ENCODE measurements at regions not wholly inside any gene's neighbourhood (a gene's known extent, or its start where the extent isn't known, plus 50 kb on each side); places are given as distances from the start of the nearest gene placed in this dataset.

DNA sequence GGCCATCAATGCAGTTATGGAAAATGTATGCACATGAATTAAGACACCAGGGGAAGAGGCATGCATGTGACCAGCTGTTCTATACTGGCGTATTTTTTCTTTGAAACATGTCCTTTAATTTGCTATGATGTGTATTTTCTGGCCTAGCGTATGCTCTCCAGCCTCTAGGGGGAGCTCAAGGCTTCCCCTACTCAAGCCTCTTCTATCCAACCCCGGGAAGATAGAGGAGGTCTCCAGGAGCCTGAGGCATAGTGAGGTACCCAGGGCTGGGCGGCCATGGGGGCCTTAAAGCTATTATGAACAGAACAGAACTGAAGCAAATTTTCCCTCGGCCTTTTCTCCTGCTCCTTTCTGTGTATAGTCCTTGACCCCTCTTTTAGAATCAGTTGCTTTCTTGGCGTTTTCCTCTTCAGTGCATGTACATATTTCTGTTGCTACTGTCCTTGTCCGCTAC, 528.9 kb downstream of the MAFB start:
- Histone ChIP-seq H3K4me2 (no peak overlapping the region), H3K4me3 (no peak overlapping the region), H3K9me3 (ENCODE audit: low read depth) (no peaks in the 10 kb centered on the region), H4K20me1 (ENCODE audit: insufficient read depth, poor library complexity, severe bottlenecking) (no peaks in the 10 kb centered on the region), H3K79me2 (no peaks in the 10 kb centered on the region), H3K27me3 (peaks cover 3% of the 10 kb centered on the region), H3K36me3 (replicated peaks; ENCODE audit: insufficient read depth, low read depth) (no peaks in the 10 kb centered on the region), H3K4me1 (ENCODE audit: insufficient read depth) (no peaks in the 10 kb centered on the region), H3K9me2 (replicated peaks; ENCODE audit: insufficient read depth) (no peaks in the 10 kb centered on the region), H2AFZ (no peak overlapping the region), H3K27ac (no peak overlapping the region)
- TF ChIP-seq EZH2phosphoT487 (IDR thresholded peaks at IDR 0.05; ENCODE audit: low read depth, severe bottlenecking, unreplicated experiment) = no peak
- no peak for TF ChIP-seq EZH2 (IDR thresholded peaks at IDR 0.05; ENCODE audit: borderline replicate concordance)
- TF ChIP-seq, protein P1, sequence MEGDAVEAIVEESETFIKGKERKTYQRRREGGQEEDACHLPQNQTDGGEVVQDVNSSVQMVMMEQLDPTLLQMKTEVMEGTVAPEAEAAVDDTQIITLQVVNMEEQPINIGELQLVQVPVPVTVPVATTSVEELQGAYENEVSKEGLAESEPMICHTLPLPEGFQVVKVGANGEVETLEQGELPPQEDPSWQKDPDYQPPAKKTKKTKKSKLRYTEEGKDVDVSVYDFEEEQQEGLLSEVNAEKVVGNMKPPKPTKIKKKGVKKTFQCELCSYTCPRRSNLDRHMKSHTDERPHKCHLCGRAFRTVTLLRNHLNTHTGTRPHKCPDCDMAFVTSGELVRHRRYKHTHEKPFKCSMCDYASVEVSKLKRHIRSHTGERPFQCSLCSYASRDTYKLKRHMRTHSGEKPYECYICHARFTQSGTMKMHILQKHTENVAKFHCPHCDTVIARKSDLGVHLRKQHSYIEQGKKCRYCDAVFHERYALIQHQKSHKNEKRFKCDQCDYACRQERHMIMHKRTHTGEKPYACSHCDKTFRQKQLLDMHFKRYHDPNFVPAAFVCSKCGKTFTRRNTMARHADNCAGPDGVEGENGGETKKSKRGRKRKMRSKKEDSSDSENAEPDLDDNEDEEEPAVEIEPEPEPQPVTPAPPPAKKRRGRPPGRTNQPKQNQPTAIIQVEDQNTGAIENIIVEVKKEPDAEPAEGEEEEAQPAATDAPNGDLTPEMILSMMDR (IDR thresholded peaks at IDR 0.05; ENCODE audit: poor library complexity) = peak; percentile 65
- DNase-seq (ENCODE audit: low spot score) = peak; percentile 76
- 69% methylated on average over 7 of the region's 7 CpGs for WGBS (ENCODE audit: low lambda C conversion rate, missing lambda C conversion rate)

DNA sequence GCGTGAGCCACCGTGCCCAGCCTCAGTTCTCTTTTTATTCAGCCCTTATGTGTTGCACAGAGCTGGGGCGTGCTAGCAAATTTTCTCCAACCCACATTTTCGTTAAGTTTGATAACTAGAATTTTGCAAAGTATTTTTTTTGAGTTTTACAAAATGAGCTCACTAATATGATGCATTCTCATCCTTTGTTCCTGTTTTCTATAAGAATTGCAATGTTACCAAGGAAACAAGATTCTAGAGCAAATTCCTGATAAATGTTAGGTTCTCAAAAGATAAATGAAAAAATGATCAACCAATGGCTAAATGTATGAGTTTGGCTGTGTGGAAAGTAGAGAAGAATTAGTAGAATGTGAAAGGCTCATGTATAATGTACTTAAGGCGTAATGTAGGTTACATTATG, 529.8 kb downstream of the MAFB start:
- H3K4me2 ChIP-seq = no peak overlapping the region
- TF ChIP-seq, protein P1 (IDR thresholded peaks at IDR 0.05; ENCODE audit: poor library complexity) = no peak
- TF ChIP-seq EZH2phosphoT487 (IDR thresholded peaks at IDR 0.05; ENCODE audit: low read depth, severe bottlenecking, unreplicated experiment) = no peak
- no peak for TF ChIP-seq EZH2 (IDR thresholded peaks at IDR 0.05; ENCODE audit: borderline replicate concordance)
- H3K27me3 ChIP-seq = peaks cover 3% of the 10 kb centered on the region
- WGBS (ENCODE audit: low lambda C conversion rate, missing lambda C conversion rate) = 89% methylated on average over 5 of the region's 5 CpGs
- no peak for DNase-seq (ENCODE audit: low spot score)
- H4K20me1 ChIP-seq (ENCODE audit: insufficient read depth, poor library complexity, severe bottlenecking) = no peaks in the 10 kb centered on the region
- no peaks in the 10 kb centered on the region for H3K36me3 ChIP-seq (replicated peaks; ENCODE audit: insufficient read depth, low read depth)
- H3K4me1 ChIP-seq (ENCODE audit: insufficient read depth) = no peaks in the 10 kb centered on the region
- H3K9me3 ChIP-seq (ENCODE audit: low read depth) = no peaks in the 10 kb centered on the region
- H3K27ac ChIP-seq = no peak overlapping the region
- H3K4me3 ChIP-seq = no peak overlapping the region
- no peak overlapping the region for H2AFZ ChIP-seq
- H3K79me2 ChIP-seq = no peaks in the 10 kb centered on the region
- H3K9me2 ChIP-seq (replicated peaks; ENCODE audit: insufficient read depth) = no peaks in the 10 kb centered on the region

DNA sequence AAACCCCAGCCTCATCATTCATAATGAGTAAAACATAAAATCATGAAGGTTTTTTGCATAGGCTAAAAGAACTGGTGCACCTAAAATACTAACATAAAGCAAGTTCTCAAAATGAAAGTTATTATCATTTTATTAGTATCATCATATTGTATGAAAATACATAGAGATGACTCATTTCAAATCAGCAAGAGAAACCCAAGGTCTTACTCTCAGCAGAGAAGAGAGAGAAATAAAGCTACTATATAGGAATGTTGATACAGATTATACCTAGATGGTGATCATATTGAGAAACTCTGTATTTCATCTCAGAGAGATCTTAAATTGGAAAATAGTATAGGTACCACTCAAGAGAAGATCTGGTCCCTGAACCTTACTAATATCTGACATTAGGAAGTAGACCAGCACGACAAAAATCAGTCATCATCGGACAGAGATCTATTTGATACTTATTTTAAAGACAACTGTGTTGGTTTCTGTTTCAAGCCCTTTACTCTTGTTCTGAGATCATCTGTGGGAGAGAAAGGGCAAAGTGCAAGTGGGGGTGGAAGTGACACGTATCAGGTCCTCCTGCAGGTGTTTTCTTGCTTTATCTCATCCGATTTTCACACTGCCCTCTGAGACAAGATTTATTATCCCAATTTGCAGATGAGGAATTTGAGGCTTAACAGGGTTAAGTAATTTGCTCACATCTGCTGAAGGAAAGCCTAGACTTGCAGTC, 532.3 kb downstream of the MAFB start:
- Histone ChIP-seq H2AFZ (no peak overlapping the region), H3K27me3 (peaks cover 3% of the 10 kb centered on the region), H3K4me2 (no peak overlapping the region), H4K20me1 (ENCODE audit: insufficient read depth, poor library complexity, severe bottlenecking) (no peaks in the 10 kb centered on the region), H3K36me3 (replicated peaks; ENCODE audit: insufficient read depth, low read depth) (no peaks in the 10 kb centered on the region), H3K4me1 (ENCODE audit: insufficient read depth) (no peaks in the 10 kb centered on the region), H3K4me3 (no peak overlapping the region), H3K9me3 (ENCODE audit: low read depth) (no peaks in the 10 kb centered on the region), H3K27ac (peak overlapping the region; percentile 51), H3K79me2 (no peaks in the 10 kb centered on the region), H3K9me2 (replicated peaks; ENCODE audit: insufficient read depth) (no peaks in the 10 kb centered on the region)
- peak; percentile 6 for DNase-seq (ENCODE audit: low spot score)
- TF ChIP-seq, protein P1 (IDR thresholded peaks at IDR 0.05; ENCODE audit: poor library complexity) = no peak
- TF ChIP-seq EZH2 (IDR thresholded peaks at IDR 0.05; ENCODE audit: borderline replicate concordance) = no peak
- TF ChIP-seq EZH2phosphoT487 (IDR thresholded peaks at IDR 0.05; ENCODE audit: low read depth, severe bottlenecking, unreplicated experiment) = no peak
- WGBS (ENCODE audit: low lambda C conversion rate, missing lambda C conversion rate) = 53% methylated on average over 4 of the region's 4 CpGs
